ENCODE measurements at regions not wholly inside any gene's neighbourhood (a gene's known extent, or its start where the extent isn't known, plus 50 kb on each side); places are given as distances from the start of the nearest gene placed in this dataset.

DNA sequence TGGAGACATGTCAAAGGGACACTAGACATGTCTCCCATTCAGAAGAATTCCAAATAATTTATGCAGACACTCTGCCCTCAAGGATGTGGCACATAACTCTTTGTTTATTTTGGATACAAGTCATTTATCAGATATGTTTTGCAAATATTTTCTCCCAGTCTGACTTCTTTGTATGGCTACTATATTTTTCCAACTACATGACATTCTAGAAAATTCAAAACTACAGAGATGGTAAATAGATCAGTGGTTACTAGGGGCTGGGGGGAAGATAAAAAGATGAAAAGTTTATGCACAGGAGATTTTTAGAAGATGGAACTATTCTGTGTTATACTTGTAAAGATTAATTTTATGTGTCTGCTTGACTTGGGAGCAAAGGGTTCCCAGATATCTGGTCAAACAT lies 347.3 kb upstream of the TRPC7 start:
- ATAC-seq: no peak
- TF ChIP-seq ZNF8 (CRISPR knock-in tag; IDR thresholded peaks at IDR 0.05) (no peak), ZNF565 (CRISPR knock-in tag; conservative IDR thresholded peaks at IDR 0.05; ENCODE audit: low read depth) (no peak), RARB (CRISPR knock-in tag; IDR thresholded peaks at IDR 0.05) (no peak), PPARA (CRISPR knock-in tag; IDR thresholded peaks at IDR 0.05; ENCODE audit: borderline replicate concordance) (no peak), TCF4 (CRISPR knock-in tag; IDR thresholded peaks at IDR 0.05; ENCODE audit: borderline replicate concordance) (no peak), TOX (CRISPR knock-in tag; IDR thresholded peaks at IDR 0.05; ENCODE audit: borderline replicate concordance) (no peak), ARNTL (CRISPR knock-in tag; IDR thresholded peaks at IDR 0.05; ENCODE audit: borderline replicate concordance, low read depth) (no peak), SNAI2 (CRISPR knock-in tag; IDR thresholded peaks at IDR 0.05) (no peak), GLIS3 (CRISPR knock-in tag; IDR thresholded peaks at IDR 0.05) (no peak), ISL1 (CRISPR knock-in tag; IDR thresholded peaks at IDR 0.05) (no peak), CSDC2 (CRISPR knock-in tag; IDR thresholded peaks at IDR 0.05) (no peak), ZFP30 (CRISPR knock-in tag; IDR thresholded peaks at IDR 0.05) (no peak), ZC3H10 (CRISPR knock-in tag; IDR thresholded peaks at IDR 0.05) (no peak), ESRRG (CRISPR knock-in tag; IDR thresholded peaks at IDR 0.05) (no peak), ZNF70 (CRISPR knock-in tag; IDR thresholded peaks at IDR 0.05) (no peak)
- TF ChIP-seq, protein P1, sequence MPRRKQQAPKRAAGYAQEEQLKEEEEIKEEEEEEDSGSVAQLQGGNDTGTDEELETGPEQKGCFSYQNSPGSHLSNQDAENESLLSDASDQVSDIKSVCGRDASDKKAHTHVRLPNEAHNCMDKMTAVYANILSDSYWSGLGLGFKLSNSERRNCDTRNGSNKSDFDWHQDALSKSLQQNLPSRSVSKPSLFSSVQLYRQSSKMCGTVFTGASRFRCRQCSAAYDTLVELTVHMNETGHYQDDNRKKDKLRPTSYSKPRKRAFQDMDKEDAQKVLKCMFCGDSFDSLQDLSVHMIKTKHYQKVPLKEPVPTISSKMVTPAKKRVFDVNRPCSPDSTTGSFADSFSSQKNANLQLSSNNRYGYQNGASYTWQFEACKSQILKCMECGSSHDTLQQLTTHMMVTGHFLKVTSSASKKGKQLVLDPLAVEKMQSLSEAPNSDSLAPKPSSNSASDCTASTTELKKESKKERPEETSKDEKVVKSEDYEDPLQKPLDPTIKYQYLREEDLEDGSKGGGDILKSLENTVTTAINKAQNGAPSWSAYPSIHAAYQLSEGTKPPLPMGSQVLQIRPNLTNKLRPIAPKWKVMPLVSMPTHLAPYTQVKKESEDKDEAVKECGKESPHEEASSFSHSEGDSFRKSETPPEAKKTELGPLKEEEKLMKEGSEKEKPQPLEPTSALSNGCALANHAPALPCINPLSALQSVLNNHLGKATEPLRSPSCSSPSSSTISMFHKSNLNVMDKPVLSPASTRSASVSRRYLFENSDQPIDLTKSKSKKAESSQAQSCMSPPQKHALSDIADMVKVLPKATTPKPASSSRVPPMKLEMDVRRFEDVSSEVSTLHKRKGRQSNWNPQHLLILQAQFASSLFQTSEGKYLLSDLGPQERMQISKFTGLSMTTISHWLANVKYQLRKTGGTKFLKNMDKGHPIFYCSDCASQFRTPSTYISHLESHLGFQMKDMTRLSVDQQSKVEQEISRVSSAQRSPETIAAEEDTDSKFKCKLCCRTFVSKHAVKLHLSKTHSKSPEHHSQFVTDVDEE (CRISPR knock-in tag; IDR thresholded peaks at IDR 0.05): no peak
- TF ChIP-seq, protein P2, sequence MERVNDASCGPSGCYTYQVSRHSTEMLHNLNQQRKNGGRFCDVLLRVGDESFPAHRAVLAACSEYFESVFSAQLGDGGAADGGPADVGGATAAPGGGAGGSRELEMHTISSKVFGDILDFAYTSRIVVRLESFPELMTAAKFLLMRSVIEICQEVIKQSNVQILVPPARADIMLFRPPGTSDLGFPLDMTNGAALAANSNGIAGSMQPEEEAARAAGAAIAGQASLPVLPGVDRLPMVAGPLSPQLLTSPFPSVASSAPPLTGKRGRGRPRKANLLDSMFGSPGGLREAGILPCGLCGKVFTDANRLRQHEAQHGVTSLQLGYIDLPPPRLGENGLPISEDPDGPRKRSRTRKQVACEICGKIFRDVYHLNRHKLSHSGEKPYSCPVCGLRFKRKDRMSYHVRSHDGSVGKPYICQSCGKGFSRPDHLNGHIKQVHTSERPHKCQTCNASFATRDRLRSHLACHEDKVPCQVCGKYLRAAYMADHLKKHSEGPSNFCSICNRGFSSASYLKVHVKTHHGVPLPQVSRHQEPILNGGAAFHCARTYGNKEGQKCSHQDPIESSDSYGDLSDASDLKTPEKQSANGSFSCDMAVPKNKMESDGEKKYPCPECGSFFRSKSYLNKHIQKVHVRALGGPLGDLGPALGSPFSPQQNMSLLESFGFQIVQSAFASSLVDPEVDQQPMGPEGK (CRISPR knock-in tag; IDR thresholded peaks at IDR 0.05; ENCODE audit: borderline replicate concordance): no peak
- TF ChIP-seq, protein P3, sequence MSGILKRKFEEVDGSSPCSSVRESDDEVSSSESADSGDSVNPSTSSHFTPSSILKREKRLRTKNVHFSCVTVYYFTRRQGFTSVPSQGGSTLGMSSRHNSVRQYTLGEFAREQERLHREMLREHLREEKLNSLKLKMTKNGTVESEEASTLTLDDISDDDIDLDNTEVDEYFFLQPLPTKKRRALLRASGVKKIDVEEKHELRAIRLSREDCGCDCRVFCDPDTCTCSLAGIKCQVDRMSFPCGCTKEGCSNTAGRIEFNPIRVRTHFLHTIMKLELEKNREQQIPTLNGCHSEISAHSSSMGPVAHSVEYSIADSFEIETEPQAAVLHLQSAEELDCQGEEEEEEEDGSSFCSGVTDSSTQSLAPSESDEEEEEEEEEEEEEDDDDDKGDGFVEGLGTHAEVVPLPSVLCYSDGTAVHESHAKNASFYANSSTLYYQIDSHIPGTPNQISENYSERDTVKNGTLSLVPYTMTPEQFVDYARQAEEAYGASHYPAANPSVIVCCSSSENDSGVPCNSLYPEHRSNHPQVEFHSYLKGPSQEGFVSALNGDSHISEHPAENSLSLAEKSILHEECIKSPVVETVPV (CRISPR knock-in tag; IDR thresholded peaks at IDR 0.05): no peak
- TF ChIP-seq, protein P4, sequence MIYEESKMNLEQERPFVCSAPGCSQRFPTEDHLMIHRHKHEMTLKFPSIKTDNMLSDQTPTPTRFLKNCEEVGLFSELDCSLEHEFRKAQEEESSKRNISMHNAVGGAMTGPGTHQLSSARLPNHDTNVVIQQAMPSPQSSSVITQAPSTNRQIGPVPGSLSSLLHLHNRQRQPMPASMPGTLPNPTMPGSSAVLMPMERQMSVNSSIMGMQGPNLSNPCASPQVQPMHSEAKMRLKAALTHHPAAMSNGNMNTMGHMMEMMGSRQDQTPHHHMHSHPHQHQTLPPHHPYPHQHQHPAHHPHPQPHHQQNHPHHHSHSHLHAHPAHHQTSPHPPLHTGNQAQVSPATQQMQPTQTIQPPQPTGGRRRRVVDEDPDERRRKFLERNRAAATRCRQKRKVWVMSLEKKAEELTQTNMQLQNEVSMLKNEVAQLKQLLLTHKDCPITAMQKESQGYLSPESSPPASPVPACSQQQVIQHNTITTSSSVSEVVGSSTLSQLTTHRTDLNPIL (CRISPR knock-in tag; IDR thresholded peaks at IDR 0.05; ENCODE audit: low read depth): no peak
- TF ChIP-seq, protein P5, sequence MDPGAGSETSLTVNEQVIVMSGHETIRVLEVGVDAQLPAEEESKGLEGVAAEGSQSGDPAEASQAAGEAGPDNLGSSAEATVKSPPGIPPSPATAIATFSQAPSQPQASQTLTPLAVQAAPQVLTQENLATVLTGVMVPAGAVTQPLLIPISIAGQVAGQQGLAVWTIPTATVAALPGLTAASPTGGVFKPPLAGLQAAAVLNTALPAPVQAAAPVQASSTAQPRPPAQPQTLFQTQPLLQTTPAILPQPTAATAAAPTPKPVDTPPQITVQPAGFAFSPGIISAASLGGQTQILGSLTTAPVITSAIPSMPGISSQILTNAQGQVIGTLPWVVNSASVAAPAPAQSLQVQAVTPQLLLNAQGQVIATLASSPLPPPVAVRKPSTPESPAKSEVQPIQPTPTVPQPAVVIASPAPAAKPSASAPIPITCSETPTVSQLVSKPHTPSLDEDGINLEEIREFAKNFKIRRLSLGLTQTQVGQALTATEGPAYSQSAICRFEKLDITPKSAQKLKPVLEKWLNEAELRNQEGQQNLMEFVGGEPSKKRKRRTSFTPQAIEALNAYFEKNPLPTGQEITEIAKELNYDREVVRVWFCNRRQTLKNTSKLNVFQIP (CRISPR knock-in tag; IDR thresholded peaks at IDR 0.05; ENCODE audit: borderline replicate concordance, low read depth): no peak

DNA sequence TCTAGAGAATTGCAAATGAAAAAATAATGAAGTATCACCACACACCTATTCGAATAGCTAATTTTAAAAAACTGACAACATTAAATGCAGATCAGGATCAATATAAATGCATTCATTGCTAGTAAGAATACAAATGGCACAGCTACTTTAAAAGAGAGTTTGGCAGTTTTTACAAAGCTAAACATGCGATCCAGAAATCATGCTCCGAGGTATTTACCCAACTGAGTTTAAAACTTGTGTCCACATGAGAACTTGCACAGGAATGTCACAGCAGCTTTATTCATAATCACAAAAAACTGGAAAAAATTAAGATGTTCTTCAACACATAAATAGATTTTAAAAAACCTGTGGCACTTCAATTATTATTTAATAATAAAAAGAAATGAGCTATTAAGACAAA lies 345.5 kb upstream of the TRPC7 start:
- ATAC-seq: no peak

DNA sequence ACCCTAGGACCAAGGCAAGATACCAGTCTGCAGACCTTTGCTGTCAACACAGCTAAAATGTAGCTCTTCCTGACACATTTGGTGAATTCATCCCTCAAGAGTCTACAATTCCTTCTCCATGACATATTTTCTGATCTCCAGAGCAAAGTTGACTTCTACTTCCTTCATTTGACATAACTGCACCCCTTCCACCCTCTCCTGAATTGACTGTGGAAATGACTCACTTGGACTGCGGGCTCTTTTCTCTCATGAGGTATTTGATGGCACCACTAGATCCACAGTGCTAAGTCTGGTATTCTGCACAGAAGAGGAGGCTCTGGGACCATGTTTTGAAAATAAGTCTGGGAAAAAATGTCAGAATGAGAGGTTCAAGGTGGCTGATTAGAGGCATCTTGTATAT lies 338.4 kb upstream of the TRPC7 start:
- ATAC-seq: no peak
- TF ChIP-seq ZNF70 (CRISPR knock-in tag; IDR thresholded peaks at IDR 0.05): no peak
- no peak for TF ChIP-seq SNAI2 (CRISPR knock-in tag; IDR thresholded peaks at IDR 0.05)
- no peak for TF ChIP-seq TOX (CRISPR knock-in tag; IDR thresholded peaks at IDR 0.05; ENCODE audit: borderline replicate concordance)
- TF ChIP-seq, protein P5 (CRISPR knock-in tag; IDR thresholded peaks at IDR 0.05; ENCODE audit: borderline replicate concordance, low read depth): no peak
- TF ChIP-seq ARNTL (CRISPR knock-in tag; IDR thresholded peaks at IDR 0.05; ENCODE audit: borderline replicate concordance, low read depth): no peak
- no peak for TF ChIP-seq ZNF565 (CRISPR knock-in tag; conservative IDR thresholded peaks at IDR 0.05; ENCODE audit: low read depth)

More for the DNA sequence above, 345.5 kb upstream of the TRPC7 start:
- TF ChIP-seq BACH2 (CRISPR knock-in tag; IDR thresholded peaks at IDR 0.05; ENCODE audit: borderline replicate concordance): no peak

Measured in SK-N-SH treated with all-trans-retinoic acid at 6 μM for 48 hours (cell line).